ENCODE measurements at regions not wholly inside any gene's neighbourhood (a gene's known extent, or its start where the extent isn't known, plus 50 kb on each side); places are given as distances from the start of the nearest gene placed in this dataset.

GRCh38 chr4:159003420-159004253, 99.2 kb upstream of the RAPGEF2 start:
- Histone ChIP-seq H3K27me3 (replicated peaks in 2 of 5; ENCODE audit: control insufficient read depth in 4 of 5, insufficient read depth in 5 of 5, low read length in 4 of 5) (no peaks in the 10 kb centered on the region), H3K27ac (ENCODE audit: insufficient read depth in 1 of 2, low read depth in 1 of 2, low read length in 2 of 2, poor library complexity in 1 of 2, severe bottlenecking in 2 of 2) (peak overlapping the region in 1 of 2 experiments; percentile 70), H3K36me3 (ENCODE audit: control insufficient read depth in 4 of 4, insufficient read depth in 4 of 4, low read length in 3 of 4) (no peaks in the 10 kb centered on the region), H3K9me3 (ENCODE audit: control extremely low read depth in 1 of 5, control insufficient read depth in 4 of 5, insufficient read depth in 2 of 5, low read depth in 1 of 5, low read length in 4 of 5) (no peaks in the 10 kb centered on the region), H3K4me1 (ENCODE audit: control extremely low read depth in 1 of 4, control insufficient read depth in 4 of 4, insufficient read depth in 4 of 4, low read length in 3 of 4) (peaks cover 0 to 7% (median 4%) of the 10 kb centered on the region in 4 experiments), H3K4me3 (ENCODE audit: control insufficient read depth in 1 of 7, extremely low read depth in 1 of 7, insufficient read depth in 4 of 7, low read depth in 2 of 7, low read length in 6 of 7) (no peak overlapping the region)
- CTCF ChIA-PET: interaction anchor here (1.1 kb wide), 1 partner anchor 26 kb away, joined by 3 read pairs; no protein-coding TSS in a partner anchor
- DNase-seq: peak in 2 of 3 donors; percentile 37 to 61
- no CpG with 5 or more reads among the region's 7 CpGs for WGBS (ENCODE audit: insufficient coverage)
- POLR2A ChIA-PET: no interaction called here

DNA sequence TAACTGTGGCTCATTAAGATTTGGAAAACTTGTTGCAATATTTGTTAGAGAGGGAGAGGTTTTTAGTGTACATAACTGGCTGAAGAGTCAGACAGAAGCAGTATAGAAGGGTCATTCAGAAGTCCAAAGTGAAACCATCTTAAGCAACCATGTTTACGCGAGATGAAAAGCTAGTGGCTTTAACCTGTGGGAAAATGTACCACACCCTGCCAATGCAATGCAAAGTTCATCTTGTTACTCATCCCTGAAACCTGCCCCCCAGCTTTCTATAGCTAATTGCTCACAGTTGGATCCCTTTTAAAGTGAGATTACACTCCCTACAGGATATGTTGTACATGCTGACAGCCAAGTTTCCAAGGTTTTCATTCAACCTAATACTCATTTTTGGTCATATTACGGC, 96.7 kb upstream of the RAPGEF2 start:
- Histone ChIP-seq H3K27me3 (replicated peaks in 2 of 5; ENCODE audit: control insufficient read depth in 4 of 5, insufficient read depth in 5 of 5, low read length in 4 of 5) (no peaks in the 10 kb centered on the region), H3K27ac (ENCODE audit: insufficient read depth in 1 of 2, low read depth in 1 of 2, low read length in 2 of 2, poor library complexity in 1 of 2, severe bottlenecking in 2 of 2) (no peak overlapping the region), H3K4me3 (ENCODE audit: control insufficient read depth in 1 of 7, extremely low read depth in 1 of 7, insufficient read depth in 4 of 7, low read depth in 2 of 7, low read length in 6 of 7) (no peak overlapping the region), H3K4me1 (ENCODE audit: control extremely low read depth in 1 of 4, control insufficient read depth in 4 of 4, insufficient read depth in 4 of 4, low read length in 3 of 4) (peaks cover 0 to 7% (median 4%) of the 10 kb centered on the region in 4 experiments), H3K36me3 (ENCODE audit: control insufficient read depth in 4 of 4, insufficient read depth in 4 of 4, low read length in 3 of 4) (no peaks in the 10 kb centered on the region), H3K9me3 (ENCODE audit: control extremely low read depth in 1 of 5, control insufficient read depth in 4 of 5, insufficient read depth in 2 of 5, low read depth in 1 of 5, low read length in 4 of 5) (no peaks in the 10 kb centered on the region)
- CTCF ChIA-PET: interaction anchor here (1.0 kb wide), 2 partner anchors 10 to 18 kb away, joined by 3 to 6 read pairs; no protein-coding TSS in a partner anchor
- 100% methylated on average over 2 of the region's 3 CpGs for WGBS (ENCODE audit: insufficient coverage)
- POLR2A ChIA-PET: no interaction called here
- DNase-seq: no peak

DNA sequence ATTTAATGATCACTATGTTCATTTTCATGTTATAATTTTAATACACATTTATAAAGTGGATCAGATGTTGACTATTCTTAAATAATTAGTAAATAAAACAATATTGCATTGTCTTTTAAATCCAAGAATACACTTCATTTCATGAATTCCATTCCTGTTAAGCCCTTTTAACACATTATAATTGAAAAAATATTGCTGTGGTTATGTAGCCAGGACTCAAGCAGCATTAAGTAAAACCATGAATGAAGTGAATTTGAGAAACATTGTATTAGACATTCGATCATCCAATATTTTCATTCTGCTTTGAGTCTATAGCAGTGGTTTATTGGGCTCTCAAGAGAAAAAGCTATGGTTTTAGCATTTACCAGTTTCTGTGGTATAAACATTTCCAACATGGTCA, 94.2 kb upstream of the RAPGEF2 start:
- CTCF ChIA-PET: no interaction called here
- POLR2A ChIA-PET: no interaction called here
- Histone ChIP-seq H3K4me1 (ENCODE audit: control extremely low read depth in 1 of 4, control insufficient read depth in 4 of 4, insufficient read depth in 4 of 4, low read length in 3 of 4) (peaks cover 0 to 3% (median under 1%) of the 10 kb centered on the region in 4 experiments), H3K27me3 (replicated peaks in 2 of 5; ENCODE audit: control insufficient read depth in 4 of 5, insufficient read depth in 5 of 5, low read length in 4 of 5) (no peaks in the 10 kb centered on the region), H3K9me3 (ENCODE audit: control extremely low read depth in 1 of 5, control insufficient read depth in 4 of 5, insufficient read depth in 2 of 5, low read depth in 1 of 5, low read length in 4 of 5) (no peaks in the 10 kb centered on the region), H3K27ac (ENCODE audit: insufficient read depth in 1 of 2, low read depth in 1 of 2, low read length in 2 of 2, poor library complexity in 1 of 2, severe bottlenecking in 2 of 2) (no peak overlapping the region), H3K4me3 (ENCODE audit: control insufficient read depth in 1 of 7, extremely low read depth in 1 of 7, insufficient read depth in 4 of 7, low read depth in 2 of 7, low read length in 6 of 7) (no peak overlapping the region), H3K36me3 (ENCODE audit: control insufficient read depth in 4 of 4, insufficient read depth in 4 of 4, low read length in 3 of 4) (no peaks in the 10 kb centered on the region)
- WGBS (ENCODE audit: insufficient coverage): 100% methylated on average over 1 of the region's 1 CpG
- DNase-seq: no peak

GRCh38 chr4:159009521-159009920, 93.4 kb upstream of the RAPGEF2 start:
- Histone ChIP-seq H3K4me3 (ENCODE audit: control insufficient read depth in 1 of 7, extremely low read depth in 1 of 7, insufficient read depth in 4 of 7, low read depth in 2 of 7, low read length in 6 of 7) (no peak overlapping the region), H3K9me3 (ENCODE audit: control extremely low read depth in 1 of 5, control insufficient read depth in 4 of 5, insufficient read depth in 2 of 5, low read depth in 1 of 5, low read length in 4 of 5) (no peaks in the 10 kb centered on the region), H3K36me3 (ENCODE audit: control insufficient read depth in 4 of 4, insufficient read depth in 4 of 4, low read length in 3 of 4) (no peaks in the 10 kb centered on the region), H3K4me1 (ENCODE audit: control extremely low read depth in 1 of 4, control insufficient read depth in 4 of 4, insufficient read depth in 4 of 4, low read length in 3 of 4) (no peaks in the 10 kb centered on the region), H3K27ac (ENCODE audit: insufficient read depth in 1 of 2, low read depth in 1 of 2, low read length in 2 of 2, poor library complexity in 1 of 2, severe bottlenecking in 2 of 2) (no peak overlapping the region), H3K27me3 (replicated peaks in 2 of 5; ENCODE audit: control insufficient read depth in 4 of 5, insufficient read depth in 5 of 5, low read length in 4 of 5) (no peaks in the 10 kb centered on the region)
- 100% methylated on average over 4 of the region's 4 CpGs for WGBS (ENCODE audit: insufficient coverage)
- CTCF ChIA-PET: no interaction called here
- POLR2A ChIA-PET: no interaction called here
- no peak for DNase-seq

DNA sequence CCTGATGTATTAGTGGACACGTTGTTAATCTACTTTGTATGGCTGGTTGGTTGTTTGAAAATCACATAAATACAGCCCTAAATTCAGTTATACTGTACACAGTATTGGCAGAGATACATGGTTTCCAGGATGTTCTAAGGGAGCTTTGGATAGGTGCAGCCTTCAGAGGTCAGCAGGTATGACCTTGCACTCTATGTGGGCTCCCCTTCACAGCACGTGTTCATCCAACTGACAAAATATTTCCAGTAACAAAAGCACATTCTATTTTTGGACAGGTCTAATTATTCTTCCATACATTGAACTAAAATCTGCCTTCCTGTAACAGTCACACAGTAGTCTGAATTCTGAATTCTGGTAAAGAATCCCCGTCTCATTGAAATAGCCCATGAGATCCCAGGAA, 92.8 kb upstream of the RAPGEF2 start:
- ChIA-PET POLR2A (no interaction called here), CTCF (interaction anchor here (1.0 kb wide), 1 partner anchor 80 kb away, joined by 3 read pairs; no protein-coding TSS in a partner anchor)
- Histone ChIP-seq H3K27me3 (replicated peaks in 2 of 5; ENCODE audit: control insufficient read depth in 4 of 5, insufficient read depth in 5 of 5, low read length in 4 of 5) (no peaks in the 10 kb centered on the region), H3K27ac (ENCODE audit: insufficient read depth in 1 of 2, low read depth in 1 of 2, low read length in 2 of 2, poor library complexity in 1 of 2, severe bottlenecking in 2 of 2) (no peak overlapping the region), H3K9me3 (ENCODE audit: control extremely low read depth in 1 of 5, control insufficient read depth in 4 of 5, insufficient read depth in 2 of 5, low read depth in 1 of 5, low read length in 4 of 5) (no peaks in the 10 kb centered on the region), H3K4me1 (ENCODE audit: control extremely low read depth in 1 of 4, control insufficient read depth in 4 of 4, insufficient read depth in 4 of 4, low read length in 3 of 4) (no peaks in the 10 kb centered on the region), H3K4me3 (ENCODE audit: control insufficient read depth in 1 of 7, extremely low read depth in 1 of 7, insufficient read depth in 4 of 7, low read depth in 2 of 7, low read length in 6 of 7) (no peak overlapping the region), H3K36me3 (ENCODE audit: control insufficient read depth in 4 of 4, insufficient read depth in 4 of 4, low read length in 3 of 4) (no peaks in the 10 kb centered on the region)
- DNase-seq: no peak
- 83% methylated on average over 2 of the region's 3 CpGs for WGBS (ENCODE audit: insufficient coverage)

DNA sequence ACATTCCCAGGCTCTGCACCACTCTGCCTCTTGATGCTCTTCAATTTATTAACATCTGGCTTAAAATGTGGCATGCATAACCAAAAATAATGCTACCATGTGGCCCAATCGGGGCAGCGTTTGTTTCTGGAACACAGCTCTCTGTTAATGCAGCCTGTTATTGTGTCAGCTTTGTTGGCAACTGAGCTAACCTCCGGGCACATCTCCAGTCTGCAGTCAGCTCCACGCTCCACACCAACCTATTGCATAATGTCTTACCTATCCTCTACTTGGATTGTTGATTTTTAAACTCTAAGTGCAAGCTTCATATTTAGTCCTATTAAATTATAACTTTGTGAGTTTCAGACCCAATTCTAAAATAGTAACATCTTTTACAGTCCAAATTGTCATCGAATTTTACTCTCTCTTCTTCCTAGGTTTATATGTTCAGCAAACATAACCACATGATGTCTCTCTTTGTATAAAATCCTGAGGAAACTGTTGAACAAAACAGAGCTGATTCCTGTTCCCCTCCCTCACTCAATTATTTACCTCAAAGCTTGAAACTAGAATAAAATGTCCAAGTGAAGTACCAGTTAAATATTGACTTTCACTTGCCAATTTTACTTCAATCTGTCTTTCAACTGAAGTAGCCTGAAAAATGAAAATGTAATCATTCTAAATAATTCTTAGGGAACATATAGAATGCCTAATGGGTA, 92.2 kb upstream of the RAPGEF2 start:
- POLR2A ChIA-PET: no interaction called here
- Histone ChIP-seq H3K4me1 (ENCODE audit: control extremely low read depth in 1 of 4, control insufficient read depth in 4 of 4, insufficient read depth in 4 of 4, low read length in 3 of 4) (no peaks in the 10 kb centered on the region), H3K27ac (ENCODE audit: insufficient read depth in 1 of 2, low read depth in 1 of 2, low read length in 2 of 2, poor library complexity in 1 of 2, severe bottlenecking in 2 of 2) (no peak overlapping the region), H3K4me3 (ENCODE audit: control insufficient read depth in 1 of 7, extremely low read depth in 1 of 7, insufficient read depth in 4 of 7, low read depth in 2 of 7, low read length in 6 of 7) (no peak overlapping the region), H3K36me3 (ENCODE audit: control insufficient read depth in 4 of 4, insufficient read depth in 4 of 4, low read length in 3 of 4) (no peaks in the 10 kb centered on the region), H3K27me3 (replicated peaks in 2 of 5; ENCODE audit: control insufficient read depth in 4 of 5, insufficient read depth in 5 of 5, low read length in 4 of 5) (no peaks in the 10 kb centered on the region), H3K9me3 (ENCODE audit: control extremely low read depth in 1 of 5, control insufficient read depth in 4 of 5, insufficient read depth in 2 of 5, low read depth in 1 of 5, low read length in 4 of 5) (no peaks in the 10 kb centered on the region)
- no peak for DNase-seq
- CTCF ChIA-PET: interaction anchor here (1.0 to 1.6 kb wide), 2 partner anchors 24 to 80 kb away, joined by 3 to 5 read pairs; a partner anchor contains a TSS
- WGBS (ENCODE audit: insufficient coverage): 91% methylated on average over 5 of the region's 5 CpGs

DNA sequence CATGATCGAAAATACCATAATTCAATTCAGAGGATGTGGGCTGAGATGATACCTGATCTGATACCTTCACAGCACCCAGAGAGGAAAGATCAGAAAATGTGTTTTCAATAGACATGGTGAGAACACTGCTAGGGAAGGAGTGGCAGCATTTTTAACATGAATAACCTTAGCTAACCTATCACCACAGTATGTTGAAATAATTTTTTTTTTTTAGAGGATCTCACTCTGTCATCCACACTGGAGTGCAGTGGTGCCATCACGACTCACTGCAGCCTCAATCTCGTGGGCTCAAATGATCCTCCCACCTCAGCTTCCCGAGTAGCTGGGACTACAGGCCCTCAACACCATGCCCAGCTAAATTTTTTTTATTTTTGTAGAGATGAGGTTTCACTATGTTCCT, 90.5 kb upstream of the RAPGEF2 start:
- Histone ChIP-seq H3K4me3 (ENCODE audit: control insufficient read depth in 1 of 7, extremely low read depth in 1 of 7, insufficient read depth in 4 of 7, low read depth in 2 of 7, low read length in 6 of 7) (no peak overlapping the region), H3K27me3 (replicated peaks in 2 of 5; ENCODE audit: control insufficient read depth in 4 of 5, insufficient read depth in 5 of 5, low read length in 4 of 5) (no peaks in the 10 kb centered on the region), H3K36me3 (ENCODE audit: control insufficient read depth in 4 of 4, insufficient read depth in 4 of 4, low read length in 3 of 4) (no peaks in the 10 kb centered on the region), H3K9me3 (ENCODE audit: control extremely low read depth in 1 of 5, control insufficient read depth in 4 of 5, insufficient read depth in 2 of 5, low read depth in 1 of 5, low read length in 4 of 5) (no peaks in the 10 kb centered on the region), H3K27ac (ENCODE audit: insufficient read depth in 1 of 2, low read depth in 1 of 2, low read length in 2 of 2, poor library complexity in 1 of 2, severe bottlenecking in 2 of 2) (no peak overlapping the region), H3K4me1 (ENCODE audit: control extremely low read depth in 1 of 4, control insufficient read depth in 4 of 4, insufficient read depth in 4 of 4, low read length in 3 of 4) (no peaks in the 10 kb centered on the region)
- 100% methylated on average over 2 of the region's 4 CpGs for WGBS (ENCODE audit: insufficient coverage)
- no peak for DNase-seq
- ChIA-PET CTCF (interaction anchor here (1.6 kb wide), 1 partner anchor 22 kb away, joined by 5 read pairs; a partner anchor contains a TSS), POLR2A (no interaction called here)
